T-helper 2 cell treated with Interferon-gamma antibody and Interleukin-4, amounts not matched to agents 5 μg/mL and 100 μg/mL, for 36 hours (primary cell): ENCODE measurements at regions not wholly inside any gene's neighbourhood (a gene's known extent, or its start where the extent isn't known, plus 50 kb on each side); places are given as distances from the start of the nearest gene placed in this dataset.

ENCODE experiments used
- DNase-seq: peaks from one replicate; pipeline ENCODE4 v3.0.0; 2021; ENCODE audit warnings: low spot score
- H3K27ac Mint-ChIP-seq: one replicate; pipeline ENCODE4 v1.8.0; 2021; ENCODE audit warnings: mild to moderate bottlenecking, mixed read lengths
- H3K27me3 Mint-ChIP-seq: one replicate; pipeline ENCODE4 v1.8.0; 2021; ENCODE audit warnings: low read depth, mixed read lengths
- H3K36me3 Mint-ChIP-seq: one replicate; pipeline ENCODE4 v1.8.0; 2021; ENCODE audit warnings: low read depth, mixed read lengths
- H3K4me1 Mint-ChIP-seq: one replicate; pipeline ENCODE4 v1.8.0; 2021; ENCODE audit warnings: low read depth, mixed read lengths
- H3K4me3 Mint-ChIP-seq: one replicate; pipeline ENCODE4 v1.8.0; 2022; ENCODE audit warnings: mild to moderate bottlenecking, moderate library complexity, mixed read lengths
- H3K9me3 Mint-ChIP-seq: one replicate; pipeline ENCODE4 v1.8.0; 2021; ENCODE audit warnings: mixed read lengths

GRCh38 chr1:198919667-198920398, 281.0 kb downstream of the PTPRC start:
- Mint-ChIP-seq H3K27ac (peak overlapping the region; percentile 87), H3K36me3 (peaks cover 62% of the 10 kb centered on the region), H3K27me3 (no peaks in the 10 kb centered on the region), H3K9me3 (no peaks in the 10 kb centered on the region), H3K4me3 (peak overlapping the region; percentile 71), H3K4me1 (peaks cover 71% of the 10 kb centered on the region)
- DNase-seq: no peak

DNA sequence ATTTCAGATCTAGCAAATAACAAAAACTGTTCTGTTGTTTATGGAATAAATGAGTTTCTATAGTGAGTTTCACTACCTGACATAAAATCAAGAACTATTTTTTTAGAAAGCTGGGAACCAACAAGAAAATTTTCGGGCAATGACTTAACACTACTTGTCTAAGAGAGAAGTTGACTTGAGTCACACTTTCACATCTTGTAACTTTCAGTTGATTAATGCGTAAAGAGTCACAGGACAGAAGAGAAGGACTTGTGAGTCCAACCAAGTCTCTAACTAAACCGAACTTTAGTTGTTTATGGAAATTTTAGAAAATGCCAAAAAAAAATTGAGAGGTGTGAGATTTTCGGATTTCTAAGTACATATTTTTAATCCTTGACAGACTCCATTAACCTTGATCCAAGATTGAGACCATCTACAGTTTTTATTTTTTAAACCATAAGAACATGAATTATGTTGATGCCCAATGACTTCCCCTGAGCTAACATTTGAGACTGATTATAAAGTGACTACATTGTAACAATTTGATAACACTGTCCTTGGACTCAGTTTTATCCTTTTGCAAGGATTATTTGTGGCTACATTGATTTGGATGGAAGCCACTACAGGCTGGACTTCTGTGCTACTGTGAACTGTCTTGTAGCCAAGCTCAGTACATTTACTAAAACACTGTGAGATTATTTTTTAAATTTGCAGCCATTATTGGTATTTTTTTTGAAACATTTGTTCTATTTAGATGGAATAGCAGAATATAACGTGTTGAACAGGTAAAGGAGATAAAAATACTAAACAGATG, 284.0 kb downstream of the PTPRC start:
- peak overlapping the region; percentile 64 for H3K4me3 Mint-ChIP-seq
- H3K27me3 Mint-ChIP-seq: no peaks in the 10 kb centered on the region
- peak overlapping the region; percentile 83 for H3K27ac Mint-ChIP-seq
- DNase-seq: no peak
- no peaks in the 10 kb centered on the region for H3K9me3 Mint-ChIP-seq
- H3K4me1 Mint-ChIP-seq: peaks cover 75% of the 10 kb centered on the region
- peaks cover 63% of the 10 kb centered on the region for H3K36me3 Mint-ChIP-seq

GRCh38 chr1:198923993-198924392, 285.2 kb downstream of the PTPRC start:
- H3K27ac Mint-ChIP-seq: no peak overlapping the region
- no peaks in the 10 kb centered on the region for H3K27me3 Mint-ChIP-seq
- peak overlapping the region; percentile 55 for H3K4me3 Mint-ChIP-seq

DNA sequence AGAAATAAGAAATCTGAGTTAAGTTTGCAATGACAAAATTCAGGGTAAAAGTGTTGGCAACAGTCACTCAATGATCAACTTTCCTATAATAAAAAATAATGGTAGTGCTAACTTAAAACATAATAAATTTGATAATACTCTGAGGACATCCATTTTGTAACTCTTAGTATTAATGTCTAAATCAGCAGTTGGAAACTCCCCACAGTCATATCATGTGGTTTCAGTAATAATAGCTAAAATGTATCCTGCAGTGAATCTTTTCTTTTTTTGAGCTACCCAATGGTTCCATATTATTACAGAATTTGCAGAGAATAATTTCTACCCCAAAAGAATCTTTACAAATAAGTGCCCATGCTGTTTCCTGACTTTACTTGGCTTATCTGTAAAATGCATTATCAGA, 286.7 kb downstream of the PTPRC start:
- Mint-ChIP-seq H3K27me3 (no peaks in the 10 kb centered on the region), H3K4me3 (peak overlapping the region; percentile 12), H3K27ac (no peak overlapping the region), H3K4me1 (peaks cover 67% of the 10 kb centered on the region), H3K9me3 (no peaks in the 10 kb centered on the region), H3K36me3 (peaks cover 46% of the 10 kb centered on the region)
- no peak for DNase-seq

More at GRCh38 chr1:198923993-198924392, 285.2 kb downstream of the PTPRC start:
- DNase-seq: no peak
- peaks cover 54% of the 10 kb centered on the region for H3K36me3 Mint-ChIP-seq
- peaks cover 68% of the 10 kb centered on the region for H3K4me1 Mint-ChIP-seq
- no peaks in the 10 kb centered on the region for H3K9me3 Mint-ChIP-seq

GRCh38 chr1:198927129-198927528, 288.3 kb downstream of the PTPRC start:
- Mint-ChIP-seq H3K27me3 (no peaks in the 10 kb centered on the region), H3K4me1 (peaks cover 61% of the 10 kb centered on the region), H3K36me3 (peaks cover 38% of the 10 kb centered on the region), H3K27ac (no peak overlapping the region), H3K9me3 (no peaks in the 10 kb centered on the region), H3K4me3 (peak overlapping the region; percentile 49)
- DNase-seq: no peak

- Mint-ChIP-seq H3K4me1 (peaks cover 61% of the 10 kb centered on the region), H3K9me3 (no peaks in the 10 kb centered on the region), H3K4me3 (peak overlapping the region; percentile 86), H3K36me3 (peaks cover 39% of the 10 kb centered on the region), H3K27me3 (no peaks in the 10 kb centered on the region), H3K27ac (no peak overlapping the region)
- DNase-seq: no peak
Measured at GRCh38 chr1:198929111-198929604, 290.3 kb downstream of the PTPRC start.

DNA sequence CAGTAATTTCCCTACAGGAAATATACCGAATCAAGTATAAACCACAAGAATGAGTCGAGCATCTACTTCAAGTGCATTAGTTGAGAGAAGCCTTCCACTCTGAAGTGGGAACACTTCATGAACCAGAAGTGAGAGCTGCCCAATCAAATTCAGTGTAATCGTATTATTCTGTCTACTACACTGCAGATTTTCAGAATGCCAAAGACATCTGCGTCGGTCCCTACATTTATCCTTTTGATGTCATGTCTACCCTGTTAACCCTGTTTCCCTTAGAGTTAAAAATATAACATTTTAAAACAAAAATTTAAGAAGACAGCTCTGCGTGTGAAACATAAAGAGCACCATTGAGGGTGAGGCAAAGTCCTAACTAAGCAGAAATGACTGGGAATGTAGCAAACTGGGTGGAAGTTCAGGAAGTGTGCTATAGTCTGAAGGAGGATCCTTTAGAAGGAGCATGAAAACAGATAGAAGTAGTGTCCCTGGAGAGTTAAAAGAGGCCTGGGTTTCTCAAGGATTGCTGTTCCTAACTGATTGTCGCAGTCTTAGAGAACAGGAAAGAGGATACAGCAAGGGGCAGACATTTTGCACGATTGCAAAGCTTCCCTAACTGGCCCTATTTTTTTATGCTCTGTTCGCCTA, 291.2 kb downstream of the PTPRC start:
- H3K27me3 Mint-ChIP-seq: no peaks in the 10 kb centered on the region
- no peaks in the 10 kb centered on the region for H3K9me3 Mint-ChIP-seq
- H3K4me3 Mint-ChIP-seq: peak overlapping the region; percentile 86
- DNase-seq: no peak
- peaks cover 36% of the 10 kb centered on the region for H3K36me3 Mint-ChIP-seq
- peak overlapping the region; percentile 84 for H3K27ac Mint-ChIP-seq
- H3K4me1 Mint-ChIP-seq: peaks cover 55% of the 10 kb centered on the region

GRCh38 chr1:198932351-198932991, 293.6 kb downstream of the PTPRC start:
- Mint-ChIP-seq H3K4me3 (peak overlapping the region; percentile 86), H3K27ac (peak overlapping the region; percentile 80), H3K27me3 (no peaks in the 10 kb centered on the region), H3K9me3 (no peaks in the 10 kb centered on the region), H3K4me1 (peaks cover 38% of the 10 kb centered on the region), H3K36me3 (peaks cover 23% of the 10 kb centered on the region)
- no peak for DNase-seq

DNA sequence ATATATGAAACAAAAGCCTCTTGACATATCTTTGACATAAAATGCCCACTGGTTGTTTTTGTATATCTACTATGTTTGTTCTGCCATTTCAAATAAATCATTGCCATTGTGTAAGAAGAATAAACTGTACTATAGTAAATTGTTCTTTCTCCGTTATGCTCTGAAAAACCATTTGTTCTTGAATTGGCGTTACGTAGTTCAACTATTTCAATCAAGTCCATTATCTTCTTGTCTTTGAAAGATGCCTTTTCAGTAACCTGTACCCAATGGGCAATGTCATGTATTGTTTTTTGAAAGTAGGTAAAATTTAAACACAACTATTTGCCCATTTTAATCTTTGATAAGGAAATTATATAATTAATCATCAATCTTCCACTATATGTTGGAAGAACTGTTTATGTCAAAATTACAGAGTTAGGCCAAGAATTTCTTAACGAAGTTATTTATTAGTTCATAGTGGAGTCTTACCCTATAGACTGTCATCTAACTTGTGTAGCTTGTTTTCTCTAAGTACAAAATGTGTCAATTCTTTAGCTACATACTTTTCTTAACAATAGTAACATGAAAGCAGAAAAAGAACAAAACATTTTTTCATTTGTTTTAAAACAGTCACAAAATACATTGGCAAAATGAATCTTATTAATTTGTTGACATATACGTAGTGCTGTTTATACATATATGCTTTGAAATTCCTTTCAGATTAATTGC, 294.8 kb downstream of the PTPRC start:
- no peak overlapping the region for H3K4me3 Mint-ChIP-seq
- H3K9me3 Mint-ChIP-seq: no peaks in the 10 kb centered on the region
- H3K27ac Mint-ChIP-seq: no peak overlapping the region
- H3K27me3 Mint-ChIP-seq: no peaks in the 10 kb centered on the region
- peaks cover 23% of the 10 kb centered on the region for H3K36me3 Mint-ChIP-seq
- DNase-seq: no peak
- H3K4me1 Mint-ChIP-seq: peaks cover 40% of the 10 kb centered on the region

DNA sequence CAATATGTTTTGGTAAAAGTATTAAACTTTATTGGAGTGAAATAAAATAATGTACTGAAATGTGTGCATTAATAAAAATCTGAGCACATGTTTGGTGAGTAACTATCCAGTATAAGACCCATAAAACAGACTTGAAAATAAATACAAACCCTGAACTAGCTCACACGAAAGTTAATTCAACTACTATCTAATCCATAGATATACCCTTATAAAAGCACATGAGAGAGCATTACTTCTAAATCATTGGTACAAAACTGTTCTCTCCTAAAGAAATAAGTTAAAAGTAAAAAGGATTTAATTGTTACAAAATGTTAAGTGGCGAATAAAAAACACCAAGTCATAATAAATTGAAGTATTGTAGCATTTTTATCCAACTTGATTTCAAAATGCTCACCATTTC, 295.6 kb downstream of the PTPRC start:
- no peaks in the 10 kb centered on the region for H3K9me3 Mint-ChIP-seq

GRCh38 chr1:198934901-198935305, 296.1 kb downstream of the PTPRC start:
- peak; percentile 65 for DNase-seq

More for the DNA sequence above, 295.6 kb downstream of the PTPRC start:
- Mint-ChIP-seq H3K4me3 (no peak overlapping the region), H3K36me3 (peaks cover 20% of the 10 kb centered on the region), H3K27me3 (no peaks in the 10 kb centered on the region), H3K27ac (no peak overlapping the region), H3K4me1 (peaks cover 33% of the 10 kb centered on the region)
- DNase-seq: no peak

GRCh38 chr1:198935306-198935921, 296.6 kb downstream of the PTPRC start:
- H3K4me3 Mint-ChIP-seq: no peak overlapping the region
- peaks cover 27% of the 10 kb centered on the region for H3K4me1 Mint-ChIP-seq
- H3K27ac Mint-ChIP-seq: no peak overlapping the region
- no peaks in the 10 kb centered on the region for H3K27me3 Mint-ChIP-seq
- peak; percentile 51 for DNase-seq
- H3K36me3 Mint-ChIP-seq: peaks cover 18% of the 10 kb centered on the region
- H3K9me3 Mint-ChIP-seq: peaks cover under 1% of the 10 kb centered on the region

More at GRCh38 chr1:198934901-198935305, 296.1 kb downstream of the PTPRC start:
- peaks cover 20% of the 10 kb centered on the region for H3K36me3 Mint-ChIP-seq
- no peaks in the 10 kb centered on the region for H3K9me3 Mint-ChIP-seq
- H3K27me3 Mint-ChIP-seq: no peaks in the 10 kb centered on the region
- peaks cover 31% of the 10 kb centered on the region for H3K4me1 Mint-ChIP-seq
- no peak overlapping the region for H3K27ac Mint-ChIP-seq
- H3K4me3 Mint-ChIP-seq: no peak overlapping the region
